Ovary (tissue), 3 donors: ENCODE measurements at regions not wholly inside any gene's neighbourhood (a gene's known extent, or its start where the extent isn't known, plus 50 kb on each side); places are given as distances from the start of the nearest gene placed in this dataset.

Experiments used
- CTCF ChIP-seq, 3 donors: fragments of 450-650 bp in 2 of 3; fragments of 200-600 bp in 1 of 3; IDR thresholded peaks; one replicate each; pipeline versions ENCODE4 v1.5.1 to v1.8.0; 2016 to 2022; ENCODE audit warnings: antibody characterized with exemption in 3 of 3, mild to moderate bottlenecking in 1 of 3
- EP300 ChIP-seq: sonication (generic); formaldehyde crosslinking; IDR thresholded peaks from one replicate; pipeline ENCODE4 v1.6.1; 2017; ENCODE audit warnings: antibody characterized with exemption
- POLR2A ChIP-seq: fragments of 450-650 bp; IDR thresholded peaks from one replicate; pipeline ENCODE4 v1.6.1; 2017; ENCODE audit warnings: antibody characterized with exemption, mild to moderate bottlenecking, moderate library complexity
- donor health status: DM: no; HTN: no; CAD: no.

- no peak for TF ChIP-seq CTCF (IDR thresholded peaks at IDR 0.05)
- TF ChIP-seq EP300: no peak
- no peak for TF ChIP-seq POLR2A
Observed at GRCh38 chr3:144289057-144289456, 317.4 kb downstream of the DIPK2A start.
